Astrocyte (in vitro differentiated cells and primary cell): ENCODE measurements at regions not wholly inside any gene's neighbourhood (a gene's known extent, or its start where the extent isn't known, plus 50 kb on each side); places are given as distances from the start of the nearest gene placed in this dataset.

Source experiments
- CTCF ChIP-seq: IDR thresholded peaks from 2 replicates; pipeline ENCODE4 v1.5.1; 2011; ENCODE audit warnings: low read depth, mild to moderate bottlenecking, inconsistent platforms, low read length, moderate library complexity; ENCODE audit not compliant: insufficient read depth
- EZH2 ChIP-seq: IDR thresholded peaks from 2 replicates; pipeline ENCODE4 v1.6.1; 2012; ENCODE audit warnings: mild to moderate bottlenecking, low read length, inconsistent platforms; ENCODE audit not compliant: insufficient read depth

DNA sequence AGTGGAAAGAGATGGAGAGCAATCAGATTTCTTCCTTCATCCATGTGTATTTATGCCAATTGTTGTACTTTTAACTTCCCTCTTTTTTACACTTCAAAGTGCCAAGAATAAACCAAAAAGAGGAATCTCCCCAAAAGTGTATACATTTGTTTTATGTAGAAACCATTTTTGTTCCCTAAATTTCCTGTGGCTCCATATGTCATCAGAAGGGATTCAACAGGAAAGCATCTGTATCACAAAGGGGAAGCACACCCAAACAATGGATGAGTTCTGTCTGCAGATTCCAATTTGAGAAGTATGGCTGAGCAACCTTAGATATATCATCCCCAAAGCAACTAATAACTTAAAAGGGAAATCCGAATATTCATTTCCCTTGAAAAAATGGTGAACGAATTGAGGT lies 275.0 kb downstream of the MREG start:
- no peak for TF ChIP-seq CTCF
- TF ChIP-seq EZH2, result no peak
